ENCODE measurements at regions not wholly inside any gene's neighbourhood (a gene's known extent, or its start where the extent isn't known, plus 50 kb on each side); places are given as distances from the start of the nearest gene placed in this dataset.

- no peaks in the 10 kb centered on the region for H3K4me1 ChIP-seq
- no peak for TF ChIP-seq CTCF (IDR thresholded peaks at IDR 0.05; ENCODE audit: low read depth, low read length)
- no peaks in the 10 kb centered on the region for H3K36me3 ChIP-seq
- no peaks in the 10 kb centered on the region for H3K27me3 ChIP-seq
- H3K9me3 ChIP-seq, result no peaks in the 10 kb centered on the region
- H3K4me3 ChIP-seq (ENCODE audit: low read depth, low read length), result no peak overlapping the region
- DNase-seq, result no peak
These were observed 132.0 kb upstream of the SVIL start for GRCh38 chr10:29766753-29767152.

GRCh38 chr10:29765330-29765729, 130.6 kb upstream of the SVIL start:
- no peak for DNase-seq
- Histone ChIP-seq H3K4me3 (ENCODE audit: low read depth, low read length) (no peak overlapping the region), H3K9me3 (no peaks in the 10 kb centered on the region), H3K36me3 (no peaks in the 10 kb centered on the region), H3K27me3 (no peaks in the 10 kb centered on the region), H3K4me1 (no peaks in the 10 kb centered on the region)
- no peak for TF ChIP-seq CTCF (IDR thresholded peaks at IDR 0.05; ENCODE audit: low read depth, low read length)

- Histone ChIP-seq H3K36me3 (no peaks in the 10 kb centered on the region), H3K4me1 (no peaks in the 10 kb centered on the region), H3K4me3 (ENCODE audit: low read depth, low read length) (no peak overlapping the region), H3K27me3 (no peaks in the 10 kb centered on the region), H3K9me3 (no peaks in the 10 kb centered on the region)
- no peak for TF ChIP-seq CTCF (IDR thresholded peaks at IDR 0.05; ENCODE audit: low read depth, low read length)
- no peak for DNase-seq
These were observed 128.6 kb upstream of the SVIL start for GRCh38 chr10:29763396-29763795.

- no peaks in the 10 kb centered on the region for H3K36me3 ChIP-seq
These were observed 127.1 kb upstream of the SVIL start for GRCh38 chr10:29761916-29762315.

GRCh38 chr10:29760138-29760900, 125.5 kb upstream of the SVIL start:
- no peaks in the 10 kb centered on the region for H3K27me3 ChIP-seq
- no peaks in the 10 kb centered on the region for H3K9me3 ChIP-seq
- TF ChIP-seq CTCF (IDR thresholded peaks at IDR 0.05; ENCODE audit: low read depth, low read length), result no peak
- no peak overlapping the region for H3K4me3 ChIP-seq (ENCODE audit: low read depth, low read length)
- H3K4me1 ChIP-seq, result no peaks in the 10 kb centered on the region
- DNase-seq, result no peak
- no peaks in the 10 kb centered on the region for H3K36me3 ChIP-seq

More at GRCh38 chr10:29761916-29762315, 127.1 kb upstream of the SVIL start:
- Histone ChIP-seq H3K27me3 (no peaks in the 10 kb centered on the region), H3K9me3 (no peaks in the 10 kb centered on the region), H3K4me1 (no peaks in the 10 kb centered on the region), H3K4me3 (ENCODE audit: low read depth, low read length) (no peak overlapping the region)
- DNase-seq, result peak; percentile 8
- no peak for TF ChIP-seq CTCF (IDR thresholded peaks at IDR 0.05; ENCODE audit: low read depth, low read length)

GRCh38 chr10:29757551-29758297, 123.0 kb upstream of the SVIL start:
- no peak for TF ChIP-seq CTCF (IDR thresholded peaks at IDR 0.05; ENCODE audit: low read depth, low read length)
- DNase-seq, result no peak
- Histone ChIP-seq H3K4me1 (no peaks in the 10 kb centered on the region), H3K36me3 (no peaks in the 10 kb centered on the region), H3K27me3 (no peaks in the 10 kb centered on the region), H3K4me3 (ENCODE audit: low read depth, low read length) (no peak overlapping the region), H3K9me3 (no peaks in the 10 kb centered on the region)
